Body of pancreas (tissue), 4 donors: ENCODE measurements at regions not wholly inside any gene's neighbourhood (a gene's known extent, or its start where the extent isn't known, plus 50 kb on each side); places are given as distances from the start of the nearest gene placed in this dataset.

Source experiments
- ATAC-seq: fragments of 150-250 bp; one replicate; pipeline ENCODE4 v1.9.1; 2016
- DNase-seq, 4 donors: peaks; one replicate each; pipeline ENCODE4 v3.0.0-alpha.2; 2019
- H3K27ac ChIP-seq, 4 donors: fragments of 200-600 bp; sonication (generic); 1 replicate in 3 of 4; 2 replicates in 1 of 4; pipeline versions ENCODE4 v1.5.1 to v1.6.1; 2016 to 2019; ENCODE audit warnings: mild to moderate bottlenecking in 1 of 4, mixed read lengths in 1 of 4, moderate library complexity in 1 of 4
- H3K27me3 ChIP-seq, 2 donors: fragments of 200-600 bp; sonication (generic); one replicate each; pipeline ENCODE4 v1.6.0; 2016; ENCODE audit warnings: mild to moderate bottlenecking in 1 of 2
- H3K36me3 ChIP-seq, 2 donors: fragments of 200-600 bp; sonication (generic); replicated peaks in 1 of 2; 2 replicates each; pipeline ENCODE4 v1.5.1; 2016; ENCODE audit warnings: low read depth in 2 of 2; ENCODE audit not compliant: insufficient read depth in 1 of 2
- H3K4me1 ChIP-seq: fragments of 200-600 bp; sonication (generic); one replicate; pipeline ENCODE4 v1.6.0; 2016
- H3K4me3 ChIP-seq, 2 donors: fragments of 200-600 bp; sonication (generic); 1 replicate in 1 of 2; 2 replicates in 1 of 2; pipeline ENCODE4 v1.5.1; 2016 to 2019
- H3K9me3 ChIP-seq, 3 donors: fragments of 200-600 bp; sonication (generic); 1 replicate in 2 of 3; 2 replicates in 1 of 3; pipeline ENCODE4 v1.5.1; 2016
- CTCF ChIP-seq, 7 experiments: fragments of 450-650 bp in 4 of 7; fragments of 200-600 bp in 3 of 7; sonication (generic) in 3 of 7; IDR thresholded peaks; one replicate each; pipeline ENCODE4 v1.5.1; 2016 to 2019; ENCODE audit warnings: antibody characterized with exemption in 7 of 7
- POLR2A ChIP-seq, 3 donors: fragments of 450-650 bp; IDR thresholded peaks; one replicate each; pipeline ENCODE4 v1.6.1; 2016; ENCODE audit warnings: antibody characterized with exemption in 3 of 3, mild to moderate bottlenecking in 2 of 3
- WGBS, 2 donors: methylation state at CpG; one replicate each; pipeline ENCODE4 v1.1.5; 2017; 5-methylcytosine and 5-hydroxymethylcytosine counted together
- intact Hi-C: fragments of 100-400 bp; cut with DNase I; formaldehyde crosslinking; loops from one replicate; pipeline ENCODE4 v1.15.1; 2023

GRCh38 chr2:16251511-16252225 is 311.3 kb downstream of the MYCN start:
- no peak for ATAC-seq
- DNase-seq = no peak
- Histone ChIP-seq H3K4me1 (peaks cover 5% of the 10 kb centered on the region), H3K27ac (no peak overlapping the region), H3K27me3 (no peaks in the 10 kb centered on the region), H3K4me3 (no peak overlapping the region), H3K36me3 (no peaks in the 10 kb centered on the region), H3K9me3 (no peaks in the 10 kb centered on the region)
- intact Hi-C loops = no loop called here
- TF ChIP-seq CTCF (IDR thresholded peaks at IDR 0.05) (no peak), POLR2A (IDR thresholded peaks at IDR 0.05) (no peak)
- WGBS, 2 donors = 79 to 83% methylated on average over 8 of the region's 8 CpGs

- Histone ChIP-seq H3K4me1 (peaks cover 5% of the 10 kb centered on the region), H3K27me3 (no peaks in the 10 kb centered on the region), H3K27ac (no peak overlapping the region), H3K4me3 (no peak overlapping the region), H3K9me3 (no peaks in the 10 kb centered on the region), H3K36me3 (no peaks in the 10 kb centered on the region)
- DNase-seq (no peak), ATAC-seq (no peak)
- TF ChIP-seq CTCF (IDR thresholded peaks at IDR 0.05) = no peak
- TF ChIP-seq POLR2A (IDR thresholded peaks at IDR 0.05) = no peak
- WGBS, 2 donors = 82 to 91% methylated on average over 5 of the region's 5 CpGs
- intact Hi-C loops = no loop called here
Observed at GRCh38 chr2:16250886-16251285, 310.5 kb downstream of the MYCN start.

GRCh38 chr2:16250466-16250865 is 310.1 kb downstream of the MYCN start:
- Histone ChIP-seq H3K9me3 (no peaks in the 10 kb centered on the region), H3K27me3 (no peaks in the 10 kb centered on the region), H3K27ac (no peak overlapping the region), H3K4me3 (no peak overlapping the region), H3K4me1 (peaks cover 5% of the 10 kb centered on the region), H3K36me3 (no peaks in the 10 kb centered on the region)
- no peak for TF ChIP-seq CTCF (IDR thresholded peaks at IDR 0.05)
- no peak for TF ChIP-seq POLR2A (IDR thresholded peaks at IDR 0.05)
- DNase-seq (no peak), ATAC-seq (no peak)
- intact Hi-C loops = no loop called here
- 93 to 96% methylated on average over 8 of the region's 8 CpGs for WGBS, 2 donors

GRCh38 chr2:16250056-16250425 is 309.7 kb downstream of the MYCN start:
- WGBS, 2 donors = 75 to 100% methylated on average over 1 of the region's 1 CpG
- Histone ChIP-seq H3K27ac (no peak overlapping the region), H3K4me1 (peaks cover 5% of the 10 kb centered on the region), H3K4me3 (no peak overlapping the region), H3K36me3 (no peaks in the 10 kb centered on the region), H3K27me3 (no peaks in the 10 kb centered on the region), H3K9me3 (no peaks in the 10 kb centered on the region)
- intact Hi-C loops = no loop called here
- ATAC-seq = no peak
- TF ChIP-seq POLR2A (IDR thresholded peaks at IDR 0.05) = no peak
- no peak for TF ChIP-seq CTCF (IDR thresholded peaks at IDR 0.05)
- DNase-seq = no peak
